ENCODE measurements at regions not wholly inside any gene's neighbourhood (a gene's known extent, or its start where the extent isn't known, plus 50 kb on each side); places are given as distances from the start of the nearest gene placed in this dataset.

- no peak for TF ChIP-seq POLR2A (IDR thresholded peaks at IDR 0.05)
- TF ChIP-seq CTCF (IDR thresholded peaks at IDR 0.05), result no peak
- TF ChIP-seq EP300 (IDR thresholded peaks at IDR 0.05; ENCODE audit: low read depth), result no peak
These were observed 336.1 kb upstream of the PROK2 start for GRCh38 chr3:72120806-72121778.

All from transverse colon (tissue), 3 donors.